K562 (cell line): ENCODE measurements at regions not wholly inside any gene's neighbourhood (a gene's known extent, or its start where the extent isn't known, plus 50 kb on each side); places are given as distances from the start of the nearest gene placed in this dataset.

Experiments used
- ATAC-seq: fragments of 200-7000 bp; cut with Tn5 transposase; 3 replicates; pipeline ENCODE4 v1.9.1; 2020; ENCODE audit warnings: moderate library complexity
- BruUV-seq: library from RNA; stranded (reverse); fragments of 400-500 nt; replicated peaks from 2 replicates; lab custom pipeline; 2021; lab: Mats Ljungman, UMichigan
- CTCF ChIA-PET: fragments of 300-600 bp; formaldehyde crosslinking; extraction: SDS; loops from one replicate; lab custom pipeline; 2021; ENCODE audit warnings: low intra/inter-chr PET ratio; lab: Yijun Ruan, JAX
- POLR2A ChIA-PET: fragments of 300-600, 350-650 bp; sonication (Branson Sonifier 250); formaldehyde crosslinking; extraction: SDS; loops from one replicate; lab custom pipeline; 2021; ENCODE audit warnings: antibody characterized with exemption, inconsistent platforms; lab: Yijun Ruan, JAX
- DNase-seq, 4 experiments: peaks; one replicate each; pipeline versions ENCODE4 v3.0.0 to v3.0.0-alpha.2; 2011 to 2018; ENCODE audit warnings: low spot score in 3 of 4, mixed read lengths in 3 of 4; ENCODE audit errors: extremely low read depth in 1 of 4
- FAIRE-seq: peaks from 2 replicates; lab custom pipeline; 2011; peaks lifted over from hg19 to GRCh38; lab: Jason Lieb, UNC
- H2AFZ ChIP-seq: 2 replicates; pipeline ENCODE4 v1.6.0; 2011; ENCODE audit warnings: low read depth, low read length, control low read depth, inconsistent platforms
- H3K27ac ChIP-seq: fragments of 200-600 bp; 3 replicates; pipeline ENCODE4 v1.8.0; 2011; ENCODE audit warnings: low read depth, mild to moderate bottlenecking, control low read depth, inconsistent platforms, low read length, moderate library complexity, mixed read lengths; ENCODE audit errors: extremely low read depth
- H3K27me3 ChIP-seq, 2 experiments: fragments of 300-600 bp in 1 of 2; 2 replicates in 1 of 2; 3 replicates in 1 of 2; pipeline versions ENCODE4 v1.6.0 to v1.8.0; 2011; ENCODE audit warnings: inconsistent platforms in 2 of 2, low read length in 2 of 2, mild to moderate bottlenecking in 1 of 2, mixed read lengths in 1 of 2, moderate library complexity in 1 of 2; ENCODE audit not compliant: control insufficient read depth in 2 of 2, insufficient read depth in 2 of 2
- H3K36me3 ChIP-seq: fragments of 300-600 bp; 3 replicates; pipeline ENCODE4 v1.8.0; 2011; ENCODE audit warnings: mild to moderate bottlenecking, low read length, inconsistent platforms; ENCODE audit not compliant: control insufficient read depth, insufficient read depth
- H3K4me1 ChIP-seq, 2 experiments: fragments of 200-600 bp in 1 of 2; replicated peaks in 1 of 2; 2 replicates in 1 of 2; 3 replicates in 1 of 2; pipeline versions ENCODE4 v1.5.1 to v1.8.0; 2011; ENCODE audit warnings: inconsistent platforms in 2 of 2, low read length in 2 of 2, mild to moderate bottlenecking in 1 of 2, mixed read lengths in 1 of 2, moderate library complexity in 1 of 2; ENCODE audit not compliant: control insufficient read depth in 2 of 2, insufficient read depth in 2 of 2
- H3K4me2 ChIP-seq: 2 replicates; pipeline ENCODE4 v1.6.1; 2011; ENCODE audit warnings: low read length, control low read depth, inconsistent platforms, mixed read lengths; ENCODE audit not compliant: insufficient read depth
- H3K4me3 ChIP-seq: fragments of 200-600 bp; sonication (generic), shearing (Covaris generic); 2 replicates; pipeline ENCODE4 v1.5.1; 2016; ENCODE audit warnings: control low read depth, inconsistent platforms
- H3K79me2 ChIP-seq: fragments of 200-600 bp; 3 replicates; pipeline ENCODE4 v1.8.0; 2011; ENCODE audit warnings: low read length, inconsistent platforms; ENCODE audit not compliant: control insufficient read depth, insufficient read depth
- H3K9ac ChIP-seq, 2 experiments: 2 replicates each; pipeline versions ENCODE4 v1.6.0 to v1.6.1; 2011; ENCODE audit warnings: low read depth in 2 of 2, low read length in 2 of 2, control low read depth in 1 of 2, inconsistent platforms in 1 of 2, mild to moderate bottlenecking in 1 of 2, mixed read lengths in 1 of 2; ENCODE audit not compliant: insufficient read depth in 1 of 2
- H3K9me1 ChIP-seq: one replicate; pipeline ENCODE4 v1.6.0; 2011; ENCODE audit warnings: inconsistent platforms, mild to moderate bottlenecking, low read length, moderate library complexity; ENCODE audit not compliant: control insufficient read depth, insufficient read depth
- H3K9me3 ChIP-seq: replicated peaks from 2 replicates; pipeline ENCODE4 v1.5.1; 2011; ENCODE audit warnings: low read depth, low read length, inconsistent platforms; ENCODE audit not compliant: control insufficient read depth, insufficient read depth
- H4K20me1 ChIP-seq: replicated peaks from 2 replicates; pipeline ENCODE4 v1.6.1; 2011; ENCODE audit warnings: low read length, inconsistent platforms, mixed read lengths; ENCODE audit not compliant: control insufficient read depth, insufficient read depth
- CC2D1A ChIP-seq: fragments of 450-650 bp; IDR thresholded peaks from 2 replicates; pipeline ENCODE4 v1.6.1; 2017; ENCODE audit warnings: mild to moderate bottlenecking
- CTCFL ChIP-seq: IDR thresholded peaks from 2 replicates; pipeline ENCODE4 v1.6.1; 2011; ENCODE audit warnings: borderline replicate concordance, low read depth, mild to moderate bottlenecking, moderate library complexity, low read length; ENCODE audit not compliant: insufficient read depth, poor library complexity, severe bottlenecking
- DEAF1 ChIP-seq: fragments of 450-650 bp; formaldehyde crosslinking; IDR thresholded peaks from 2 replicates; pipeline ENCODE4 v1.4.0; 2020; ENCODE audit warnings: mild to moderate bottlenecking, moderate library complexity
- GATAD2B ChIP-seq: fragments of 450-650 bp; IDR thresholded peaks from 2 replicates; pipeline ENCODE4 v1.6.1; 2017; ENCODE audit warnings: mild to moderate bottlenecking, borderline replicate concordance
- KDM2B ChIP-seq: fragments of 250-450 bp; sonication (Bioruptor Pico); IDR thresholded peaks from 2 replicates; pipeline ENCODE4 v1.8.0; 2021; ENCODE audit warnings: mild to moderate bottlenecking, moderate library complexity
- NCOA1 ChIP-seq: fragments of 450-650 bp; IDR thresholded peaks from 2 replicates; pipeline ENCODE4 v1.6.1; 2016; ENCODE audit warnings: low read depth
- PCBP2 ChIP-seq: fragments of 200-400 bp; formaldehyde crosslinking; IDR thresholded peaks from 2 replicates; pipeline ENCODE4 v1.6.1; 2018; ENCODE audit warnings: low read length, low read depth, mild to moderate bottlenecking, moderate library complexity; ENCODE audit not compliant: poor library complexity, severe bottlenecking
- PHF8 ChIP-seq: fragments of 200-600 bp; sonication (generic); IDR thresholded peaks from 2 replicates; pipeline ENCODE4 v1.6.1; 2012; ENCODE audit warnings: mixed run types, mild to moderate bottlenecking, inconsistent platforms, low read length, moderate library complexity, borderline replicate concordance
- RAD21 ChIP-seq, 2 experiments: fragments of 250-450 bp in 1 of 2; fragments of 450-650 bp in 1 of 2; sonication (Bioruptor Pico) in 1 of 2; formaldehyde crosslinking in 1 of 2; IDR thresholded peaks in 1 of 2; conservative IDR thresholded peaks in 1 of 2; 2 replicates each; pipeline versions ENCODE4 v1.4.0 to v1.8.0; 2020 to 2022; ENCODE audit warnings: mild to moderate bottlenecking in 2 of 2, moderate library complexity in 1 of 2
- TGIF2 ChIP-seq: sonication (generic); formaldehyde crosslinking; IDR thresholded peaks from 2 replicates; pipeline ENCODE4 v1.8.1; 2022; ENCODE audit warnings: mild to moderate bottlenecking, missing genetic modification reagents, moderate library complexity
- THAP12 ChIP-seq: fragments of 250-450 bp; sonication (Bioruptor Pico); IDR thresholded peaks from 2 replicates; pipeline ENCODE4 v1.9.0; 2021; ENCODE audit warnings: mild to moderate bottlenecking, inconsistent platforms
- ZFP30 ChIP-seq: fragments of 250-450 bp; sonication (Bioruptor Pico); IDR thresholded peaks from 2 replicates; pipeline ENCODE4 v1.8.0; 2022; ENCODE audit warnings: moderate library complexity, mild to moderate bottlenecking, inconsistent platforms, borderline replicate concordance
- ZNF175 ChIP-seq: fragments of 200-800 bp; sonication (Bioruptor generic); IDR thresholded peaks from 2 replicates; pipeline ENCODE4 v1.6.1; 2016; ENCODE audit warnings: low read depth, mild to moderate bottlenecking, missing genetic modification characterization, missing compliant biosample characterization
- ZNF253 ChIP-seq: fragments of 250-450 bp; sonication (Bioruptor Pico); conservative IDR thresholded peaks from 2 replicates; pipeline ENCODE4 v1.6.1; 2021; ENCODE audit warnings: mild to moderate bottlenecking
- WGBS: fragments of 100-300 bp; shearing (Covaris generic); methylation state at CpG from one replicate; pipeline ENCODE4 v1.1.6; 2016; ENCODE audit warnings: low coverage, mixed read lengths; ENCODE audit not compliant: insufficient coverage; ENCODE audit errors: missing lambda C conversion rate; 5-methylcytosine and 5-hydroxymethylcytosine counted together
- in situ Hi-C: fragments of 300-500 bp; cut with MboI; formaldehyde crosslinking; loops from 4 replicates; pipeline ENCODE4 v1.15.0; 2018; ENCODE audit warnings: inconsistent platforms, mixed read lengths
- intact Hi-C: fragments of 100-400 bp; cut with micrococcal nuclease; formaldehyde crosslinking; loops from 2 replicates; pipeline ENCODE4 v1.14.2; 2022

- TF ChIP-seq THAP12 (CRISPR knock-in tag) (no peak), PCBP2 (no peak), ZFP30 (no peak), ZNF175 (CRISPR knock-in tag) (no peak), DEAF1 (CRISPR knock-in tag) (no peak), CC2D1A (no peak)
- TF ChIP-seq, all 486 proteins: peak for 0
These were observed 544.4 kb upstream of the PKN2 start (continued) for GRCh38 chr1:88139633-88140032.

- H3K27ac ChIP-seq, result no peak overlapping the region
- H3K79me2 ChIP-seq, result no peaks in the 10 kb centered on the region
- ATAC-seq (no peak), DNase-seq (no peak)
- H2AFZ ChIP-seq, result no peak overlapping the region
- no peaks in the 10 kb centered on the region for H3K4me1 ChIP-seq
- TF ChIP-seq KDM2B (CRISPR knock-in tag), result no peak
- no peak for TF ChIP-seq TGIF2
- no peak for TF ChIP-seq RAD21 (CRISPR knock-in tag; conservative IDR thresholded peaks at IDR 0.05 in 1 of 2, IDR thresholded peaks at IDR 0.05 in 1 of 2)
- TF ChIP-seq PHF8, result no peak
- no peak for TF ChIP-seq CTCFL
- no peak for TF ChIP-seq GATAD2B
- TF ChIP-seq NCOA1, result no peak
- TF ChIP-seq ZNF253 (CRISPR knock-in tag), result no peak
- TF ChIP-seq, all 486 proteins: peak for 0
- Histone ChIP-seq H4K20me1 (no peaks in the 10 kb centered on the region), H3K4me2 (no peak overlapping the region), H3K9me1 (no peaks in the 10 kb centered on the region), H3K9ac (no peak overlapping the region), H3K9me3 (no peaks in the 10 kb centered on the region), H3K27me3 (no peaks in the 10 kb centered on the region), H3K4me3 (no peak overlapping the region), H3K36me3 (no peaks in the 10 kb centered on the region)
- ChIA-PET CTCF (no interaction called here), POLR2A (no interaction called here)
- 0% methylated on average over 1 of the region's 1 CpG for WGBS
- FAIRE-seq, result no peak
- in situ Hi-C loops, result no loop called here
- no TSS peak for BruUV-seq
- intact Hi-C loops, result no loop called here
These were observed 543.7 kb upstream of the PKN2 start for GRCh38 chr1:88140325-88140724.
